ENCODE measurements at regions not wholly inside any gene's neighbourhood (a gene's known extent, or its start where the extent isn't known, plus 50 kb on each side); places are given as distances from the start of the nearest gene placed in this dataset.

DNA sequence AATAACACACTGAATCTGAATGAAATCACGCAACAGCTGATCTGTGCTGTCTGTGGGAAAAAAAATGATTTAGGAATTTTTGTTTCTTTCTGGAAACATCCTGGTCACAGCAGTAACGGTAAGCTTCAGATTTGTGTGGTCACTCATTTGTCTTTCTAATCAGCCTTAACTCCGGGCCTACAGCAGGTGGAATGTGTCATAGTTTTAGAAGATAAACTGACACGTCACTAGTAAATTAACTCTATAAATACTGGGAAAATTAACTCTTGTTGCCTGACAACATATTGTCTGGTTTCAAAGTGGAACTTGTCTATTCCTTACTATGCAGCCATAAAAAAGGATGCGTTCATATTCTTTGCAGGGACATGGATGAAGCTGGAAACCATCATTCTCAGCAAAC, 58.1 kb upstream of the NCK2 start:
- no peak for DNase-seq (ENCODE audit: low spot score)
- Mint-ChIP-seq H3K4me3 (no peak overlapping the region), H3K27ac (no peak overlapping the region), H3K27me3 (ENCODE audit: low read depth) (no peaks in the 10 kb centered on the region; the same call in 1 of the 2 replicates), H3K36me3 (no peaks in the 10 kb centered on the region), H3K4me1 (peaks cover 4% of the 10 kb centered on the region; the same call in 1 of the 2 replicates), H3K9me3 (no peaks in the 10 kb centered on the region)
- no peak for ATAC-seq
- ChIA-PET CTCF (no interaction called here), POLR2A (no interaction called here)
- no peak for TF ChIP-seq ZNF671 (CRISPR knock-in tag; IDR thresholded peaks at IDR 0.05)
- TF ChIP-seq, protein P1, sequence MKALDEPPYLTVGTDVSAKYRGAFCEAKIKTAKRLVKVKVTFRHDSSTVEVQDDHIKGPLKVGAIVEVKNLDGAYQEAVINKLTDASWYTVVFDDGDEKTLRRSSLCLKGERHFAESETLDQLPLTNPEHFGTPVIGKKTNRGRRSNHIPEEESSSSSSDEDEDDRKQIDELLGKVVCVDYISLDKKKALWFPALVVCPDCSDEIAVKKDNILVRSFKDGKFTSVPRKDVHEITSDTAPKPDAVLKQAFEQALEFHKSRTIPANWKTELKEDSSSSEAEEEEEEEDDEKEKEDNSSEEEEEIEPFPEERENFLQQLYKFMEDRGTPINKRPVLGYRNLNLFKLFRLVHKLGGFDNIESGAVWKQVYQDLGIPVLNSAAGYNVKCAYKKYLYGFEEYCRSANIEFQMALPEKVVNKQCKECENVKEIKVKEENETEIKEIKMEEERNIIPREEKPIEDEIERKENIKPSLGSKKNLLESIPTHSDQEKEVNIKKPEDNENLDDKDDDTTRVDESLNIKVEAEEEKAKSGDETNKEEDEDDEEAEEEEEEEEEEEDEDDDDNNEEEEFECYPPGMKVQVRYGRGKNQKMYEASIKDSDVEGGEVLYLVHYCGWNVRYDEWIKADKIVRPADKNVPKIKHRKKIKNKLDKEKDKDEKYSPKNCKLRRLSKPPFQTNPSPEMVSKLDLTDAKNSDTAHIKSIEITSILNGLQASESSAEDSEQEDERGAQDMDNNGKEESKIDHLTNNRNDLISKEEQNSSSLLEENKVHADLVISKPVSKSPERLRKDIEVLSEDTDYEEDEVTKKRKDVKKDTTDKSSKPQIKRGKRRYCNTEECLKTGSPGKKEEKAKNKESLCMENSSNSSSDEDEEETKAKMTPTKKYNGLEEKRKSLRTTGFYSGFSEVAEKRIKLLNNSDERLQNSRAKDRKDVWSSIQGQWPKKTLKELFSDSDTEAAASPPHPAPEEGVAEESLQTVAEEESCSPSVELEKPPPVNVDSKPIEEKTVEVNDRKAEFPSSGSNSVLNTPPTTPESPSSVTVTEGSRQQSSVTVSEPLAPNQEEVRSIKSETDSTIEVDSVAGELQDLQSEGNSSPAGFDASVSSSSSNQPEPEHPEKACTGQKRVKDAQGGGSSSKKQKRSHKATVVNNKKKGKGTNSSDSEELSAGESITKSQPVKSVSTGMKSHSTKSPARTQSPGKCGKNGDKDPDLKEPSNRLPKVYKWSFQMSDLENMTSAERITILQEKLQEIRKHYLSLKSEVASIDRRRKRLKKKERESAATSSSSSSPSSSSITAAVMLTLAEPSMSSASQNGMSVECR (CRISPR knock-in tag; IDR thresholded peaks at IDR 0.05; ENCODE audit: borderline replicate concordance): no peak

DNA sequence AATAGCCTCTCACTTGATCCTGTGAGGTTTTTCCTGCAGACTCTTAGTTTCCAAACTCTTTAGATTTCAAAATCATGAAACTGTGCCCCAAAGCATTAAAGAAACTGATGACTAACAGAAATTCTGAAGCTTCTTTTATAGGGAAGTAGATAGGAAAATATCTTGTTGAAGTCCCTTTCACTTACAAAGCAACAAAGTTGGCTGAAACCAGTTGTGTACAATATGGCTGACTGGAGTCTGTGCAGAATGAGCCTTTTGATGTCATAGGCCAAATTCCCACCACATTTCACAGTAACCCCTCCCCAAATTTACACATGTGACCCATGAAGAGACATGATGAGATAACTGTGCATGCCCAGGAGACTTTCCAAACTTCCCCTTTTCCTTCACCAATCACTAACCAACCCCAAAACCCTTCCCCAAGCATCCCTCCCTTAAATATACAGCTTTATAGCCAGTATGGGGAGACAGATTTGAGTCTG, 61.7 kb upstream of the NCK2 start:
- POLR2A ChIA-PET: no interaction called here
- Mint-ChIP-seq H3K9me3 (no peaks in the 10 kb centered on the region), H3K27ac (no peak overlapping the region), H3K36me3 (no peaks in the 10 kb centered on the region), H3K27me3 (ENCODE audit: low read depth) (no peaks in the 10 kb centered on the region; the same call in 1 of the 2 replicates), H3K4me3 (no peak overlapping the region), H3K4me1 (no peaks in the 10 kb centered on the region)
- DNase-seq (ENCODE audit: low spot score) (no peak), ATAC-seq (no peak)
- CTCF ChIA-PET: no interaction called here
- TF ChIP-seq TEAD1 (CRISPR knock-in tag; IDR thresholded peaks at IDR 0.05): no peak
- TF ChIP-seq, protein P2, sequence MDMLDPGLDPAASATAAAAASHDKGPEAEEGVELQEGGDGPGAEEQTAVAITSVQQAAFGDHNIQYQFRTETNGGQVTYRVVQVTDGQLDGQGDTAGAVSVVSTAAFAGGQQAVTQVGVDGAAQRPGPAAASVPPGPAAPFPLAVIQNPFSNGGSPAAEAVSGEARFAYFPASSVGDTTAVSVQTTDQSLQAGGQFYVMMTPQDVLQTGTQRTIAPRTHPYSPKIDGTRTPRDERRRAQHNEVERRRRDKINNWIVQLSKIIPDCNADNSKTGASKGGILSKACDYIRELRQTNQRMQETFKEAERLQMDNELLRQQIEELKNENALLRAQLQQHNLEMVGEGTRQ (CRISPR knock-in tag; IDR thresholded peaks at IDR 0.05): no peak
- no peak for TF ChIP-seq TCF7 (CRISPR knock-in tag; IDR thresholded peaks at IDR 0.05; ENCODE audit: low read depth)
- no peak for TF ChIP-seq NFE2L1 (CRISPR knock-in tag; IDR thresholded peaks at IDR 0.05)
- TF ChIP-seq ZNF671 (CRISPR knock-in tag; IDR thresholded peaks at IDR 0.05): no peak
- TF ChIP-seq ATF6 (CRISPR knock-in tag; IDR thresholded peaks at IDR 0.05): no peak
- TF ChIP-seq ZNF121 (CRISPR knock-in tag; IDR thresholded peaks at IDR 0.05): no peak
- TF ChIP-seq FOXJ3 (CRISPR knock-in tag; IDR thresholded peaks at IDR 0.05; ENCODE audit: borderline replicate concordance): no peak
- TF ChIP-seq TP53 (CRISPR knock-in tag; IDR thresholded peaks at IDR 0.05): no peak
- TF ChIP-seq GTF2I (CRISPR knock-in tag; conservative IDR thresholded peaks at IDR 0.05): no peak
- no peak for TF ChIP-seq ATF3 (CRISPR knock-in tag; conservative IDR thresholded peaks at IDR 0.05)
- TF ChIP-seq, protein P3, sequence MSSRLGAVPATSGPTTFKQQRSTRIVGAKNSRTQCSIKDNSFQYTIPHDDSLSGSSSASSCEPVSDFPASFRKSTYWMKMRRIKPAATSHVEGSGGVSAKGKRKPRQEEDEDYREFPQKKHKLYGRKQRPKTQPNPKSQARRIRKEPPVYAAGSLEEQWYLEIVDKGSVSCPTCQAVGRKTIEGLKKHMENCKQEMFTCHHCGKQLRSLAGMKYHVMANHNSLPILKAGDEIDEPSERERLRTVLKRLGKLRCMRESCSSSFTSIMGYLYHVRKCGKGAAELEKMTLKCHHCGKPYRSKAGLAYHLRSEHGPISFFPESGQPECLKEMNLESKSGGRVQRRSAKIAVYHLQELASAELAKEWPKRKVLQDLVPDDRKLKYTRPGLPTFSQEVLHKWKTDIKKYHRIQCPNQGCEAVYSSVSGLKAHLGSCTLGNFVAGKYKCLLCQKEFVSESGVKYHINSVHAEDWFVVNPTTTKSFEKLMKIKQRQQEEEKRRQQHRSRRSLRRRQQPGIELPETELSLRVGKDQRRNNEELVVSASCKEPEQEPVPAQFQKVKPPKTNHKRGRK (CRISPR knock-in tag; IDR thresholded peaks at IDR 0.05; ENCODE audit: borderline replicate concordance): no peak
- TF ChIP-seq ESRRA (CRISPR knock-in tag; IDR thresholded peaks at IDR 0.05; ENCODE audit: borderline replicate concordance): no peak
- no peak for TF ChIP-seq ZNF232 (CRISPR knock-in tag; IDR thresholded peaks at IDR 0.05)
- no peak for TF ChIP-seq OVOL2 (CRISPR knock-in tag; IDR thresholded peaks at IDR 0.05; ENCODE audit: borderline replicate concordance)

Measured in WTC11 (cell line).